ENCODE measurements at regions not wholly inside any gene's neighbourhood (a gene's known extent, or its start where the extent isn't known, plus 50 kb on each side); places are given as distances from the start of the nearest gene placed in this dataset.

GRCh38 chr22:27533105-27533745, 268.3 kb downstream of the MN1 start:
- no peak for TF ChIP-seq CTCF (IDR thresholded peaks at IDR 0.05; ENCODE audit: low read depth, low read length)
- no peak for TF ChIP-seq POLR2A (IDR thresholded peaks at IDR 0.05; ENCODE audit: extremely low read depth, insufficient read length)

Measured in NB4 (cell line).